Uterus (tissue), 3 donors: ENCODE measurements at regions not wholly inside any gene's neighbourhood (a gene's known extent, or its start where the extent isn't known, plus 50 kb on each side); places are given as distances from the start of the nearest gene placed in this dataset.
"Not testable (repeated sequence)": the region's sequence is repeated elsewhere in the genome, so short reads cannot be mapped to it uniquely, and the experiment has no call there.

ENCODE experiments used
- DNase-seq, 2 donors: peaks; one replicate each; pipeline ENCODE4 v3.0.0-alpha.2; 2019 to 2020
- H3K27ac ChIP-seq, 2 donors: fragments of 200-600 bp; sonication (generic); 1 replicate in 1 of 2; 2 replicates in 1 of 2; pipeline ENCODE4 v1.5.1; 2016 to 2018
- H3K27me3 ChIP-seq, 2 donors: fragments of 200-600 bp; sonication (generic); one replicate each; pipeline ENCODE4 v1.5.1; 2018 to 2019; ENCODE audit warnings: control low read depth in 1 of 2
- H3K36me3 ChIP-seq, 2 donors: fragments of 200-600 bp; sonication (generic); one replicate each; pipeline ENCODE4 v1.5.1; 2019; ENCODE audit warnings: control low read depth in 1 of 2
- H3K4me1 ChIP-seq, 2 donors: fragments of 200-600 bp; sonication (generic); one replicate each; pipeline ENCODE4 v1.5.1; 2018 to 2019; ENCODE audit warnings: control low read depth in 1 of 2
- H3K4me3 ChIP-seq, 2 donors: fragments of 200-600 bp; sonication (generic); 1 replicate in 1 of 2; 2 replicates in 1 of 2; pipeline ENCODE4 v1.5.1; 2018 to 2019; ENCODE audit warnings: mild to moderate bottlenecking in 1 of 2
- H3K9me3 ChIP-seq, 2 donors: fragments of 200-600 bp; sonication (generic); one replicate each; pipeline ENCODE4 v1.5.1; 2019; ENCODE audit warnings: control low read depth in 1 of 2
- CTCF ChIP-seq, 4 experiments: fragments of 200-600 bp in 2 of 4; fragments of 450-650 bp in 2 of 4; sonication (generic) in 2 of 4; IDR thresholded peaks; one replicate each; pipeline ENCODE4 v1.5.1; 2016 to 2019; ENCODE audit warnings: antibody characterized with exemption in 4 of 4, mild to moderate bottlenecking in 2 of 4, moderate library complexity in 1 of 4
- POLR2A ChIP-seq, 2 donors: fragments of 450-650 bp; IDR thresholded peaks; one replicate each; pipeline ENCODE4 v1.6.1; 2016; ENCODE audit warnings: antibody characterized with exemption in 2 of 2, mild to moderate bottlenecking in 1 of 2, moderate library complexity in 1 of 2
- intact Hi-C: fragments of 100-400 bp; cut with DNase I; formaldehyde crosslinking; loops from one replicate; pipeline ENCODE4 v1.15.1; 2023; ENCODE audit warnings: low total_unique reads
- donor health status: DM: yes; HTN: yes; CAD: no.

- no peak overlapping the region for H3K27ac ChIP-seq
- no peaks in the 10 kb centered on the region for H3K27me3 ChIP-seq
- no peak for DNase-seq
- TF ChIP-seq POLR2A (IDR thresholded peaks at IDR 0.05) (no peak), CTCF (IDR thresholded peaks at IDR 0.05) (no peak)
- H3K9me3 ChIP-seq = no peaks in the 10 kb centered on the region
- H3K36me3 ChIP-seq = no peaks in the 10 kb centered on the region
- no peaks in the 10 kb centered on the region for H3K4me1 ChIP-seq
- H3K4me3 ChIP-seq = no peak overlapping the region
- intact Hi-C loops = no loop called here
Observed at GRCh38 chr6:50390416-50390815, 322.9 kb upstream of the TFAP2D start.

- H3K4me1 ChIP-seq, H3K9me3 ChIP-seq, H3K4me3 ChIP-seq, intact Hi-C loops, H3K27ac ChIP-seq, DNase-seq, H3K36me3 ChIP-seq, H3K27me3 ChIP-seq: not testable (repeated sequence)
Observed at GRCh38 chr6:50394139-50394538, 319.2 kb upstream of the TFAP2D start.

GRCh38 chr6:50404643-50405042 is 308.7 kb upstream of the TFAP2D start:
- intact Hi-C loops = loop anchor here (5.0 kb wide), 1 partner anchor 172 kb away; no protein-coding TSS in a partner anchor
- Histone ChIP-seq H3K4me3 (no peak overlapping the region), H3K9me3 (no peaks in the 10 kb centered on the region), H3K27me3 (no peaks in the 10 kb centered on the region), H3K4me1 (no peaks in the 10 kb centered on the region), H3K27ac (no peak overlapping the region), H3K36me3 (no peaks in the 10 kb centered on the region)
- TF ChIP-seq POLR2A (IDR thresholded peaks at IDR 0.05) (no peak), CTCF (IDR thresholded peaks at IDR 0.05) (no peak)
- DNase-seq = no peak

- no peaks in the 10 kb centered on the region for H3K9me3 ChIP-seq
- DNase-seq = no peak
- TF ChIP-seq POLR2A (IDR thresholded peaks at IDR 0.05) (no peak), CTCF (IDR thresholded peaks at IDR 0.05) (no peak)
- H3K27ac ChIP-seq = no peak overlapping the region
- H3K4me1 ChIP-seq = no peaks in the 10 kb centered on the region
- H3K27me3 ChIP-seq = no peaks in the 10 kb centered on the region
- no peaks in the 10 kb centered on the region for H3K36me3 ChIP-seq
- H3K4me3 ChIP-seq = no peak overlapping the region
- intact Hi-C loops = no loop called here
Observed at GRCh38 chr6:50410579-50410978, 302.7 kb upstream of the TFAP2D start.

- H3K27me3 ChIP-seq, DNase-seq, H3K4me1 ChIP-seq, H3K9me3 ChIP-seq, H3K36me3 ChIP-seq, H3K4me3 ChIP-seq, H3K27ac ChIP-seq, intact Hi-C loops: not testable (repeated sequence)
Observed at GRCh38 chr6:50421041-50421440, 292.3 kb upstream of the TFAP2D start.

GRCh38 chr6:50427267-50427666 is 286.1 kb upstream of the TFAP2D start:
- Histone ChIP-seq H3K4me1 (no peaks in the 10 kb centered on the region), H3K27me3 (no peaks in the 10 kb centered on the region), H3K4me3 (no peak overlapping the region), H3K9me3 (no peaks in the 10 kb centered on the region), H3K36me3 (no peaks in the 10 kb centered on the region), H3K27ac (no peak overlapping the region)
- TF ChIP-seq POLR2A (IDR thresholded peaks at IDR 0.05) (no peak), CTCF (IDR thresholded peaks at IDR 0.05) (no peak)
- DNase-seq = no peak
- intact Hi-C loops = no loop called here
